ENCODE measurements at regions not wholly inside any gene's neighbourhood (a gene's known extent, or its start where the extent isn't known, plus 50 kb on each side); places are given as distances from the start of the nearest gene placed in this dataset.

DNA sequence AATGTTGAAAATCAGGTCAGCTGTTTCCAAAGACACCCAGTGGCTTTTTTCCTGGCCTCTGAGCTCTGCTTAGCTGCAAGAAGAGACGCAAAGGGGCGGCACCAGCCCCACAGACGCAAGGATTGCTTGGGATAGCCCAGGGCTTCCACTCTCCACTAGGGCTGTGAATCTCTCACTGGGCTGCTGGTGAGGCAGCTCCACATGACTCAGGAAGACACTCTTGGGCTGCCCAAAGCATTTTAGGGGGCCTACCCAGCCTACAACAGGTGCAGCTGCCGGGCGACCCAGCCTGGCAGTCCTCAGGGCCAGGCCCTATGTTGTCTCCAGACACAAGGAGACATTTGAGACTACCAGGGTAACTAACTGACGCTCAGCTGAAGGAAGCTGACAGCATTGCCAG is 59.8 kb downstream of the FAM50B start:
- DNase-seq (ENCODE audit: low read depth, low spot score) = no peak
- in situ Hi-C loops (cut with HindIII; ENCODE audit: low sequenced_read_pairs) = no loop called here
- TF ChIP-seq, protein P1, sequence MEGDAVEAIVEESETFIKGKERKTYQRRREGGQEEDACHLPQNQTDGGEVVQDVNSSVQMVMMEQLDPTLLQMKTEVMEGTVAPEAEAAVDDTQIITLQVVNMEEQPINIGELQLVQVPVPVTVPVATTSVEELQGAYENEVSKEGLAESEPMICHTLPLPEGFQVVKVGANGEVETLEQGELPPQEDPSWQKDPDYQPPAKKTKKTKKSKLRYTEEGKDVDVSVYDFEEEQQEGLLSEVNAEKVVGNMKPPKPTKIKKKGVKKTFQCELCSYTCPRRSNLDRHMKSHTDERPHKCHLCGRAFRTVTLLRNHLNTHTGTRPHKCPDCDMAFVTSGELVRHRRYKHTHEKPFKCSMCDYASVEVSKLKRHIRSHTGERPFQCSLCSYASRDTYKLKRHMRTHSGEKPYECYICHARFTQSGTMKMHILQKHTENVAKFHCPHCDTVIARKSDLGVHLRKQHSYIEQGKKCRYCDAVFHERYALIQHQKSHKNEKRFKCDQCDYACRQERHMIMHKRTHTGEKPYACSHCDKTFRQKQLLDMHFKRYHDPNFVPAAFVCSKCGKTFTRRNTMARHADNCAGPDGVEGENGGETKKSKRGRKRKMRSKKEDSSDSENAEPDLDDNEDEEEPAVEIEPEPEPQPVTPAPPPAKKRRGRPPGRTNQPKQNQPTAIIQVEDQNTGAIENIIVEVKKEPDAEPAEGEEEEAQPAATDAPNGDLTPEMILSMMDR (IDR thresholded peaks at IDR 0.05; ENCODE audit: low read depth, low read length) = no peak
- no peak overlapping the region for H3K4me3 ChIP-seq (ENCODE audit: low read depth, low read length)

DNA sequence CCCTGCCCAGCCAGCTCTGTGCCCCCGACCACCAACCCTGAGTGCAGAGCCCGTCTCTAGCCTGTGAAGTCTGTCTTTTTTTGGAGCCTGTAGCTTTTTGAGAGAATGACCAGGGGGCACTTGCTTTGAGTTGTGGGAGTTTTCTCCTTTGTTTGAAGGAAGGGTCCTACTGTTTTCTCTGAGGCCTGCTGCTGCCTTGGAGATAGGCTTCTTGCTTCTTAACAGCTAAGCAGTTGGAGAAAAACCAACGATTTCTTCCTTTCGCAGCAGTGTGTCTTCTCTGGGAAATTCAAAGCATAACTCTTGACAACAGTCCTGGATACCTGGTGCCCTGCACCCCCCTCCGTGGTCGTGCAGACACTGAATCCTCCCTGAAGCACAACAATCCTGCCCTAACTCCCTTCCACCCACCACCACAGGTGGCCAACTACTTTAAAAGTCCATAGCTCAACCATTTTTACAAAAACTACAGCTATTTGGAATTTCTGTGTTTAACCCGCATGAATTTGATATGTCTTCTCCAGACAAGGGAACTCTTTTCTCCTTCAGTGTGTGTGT is 61.0 kb downstream of the FAM50B start:
- H3K4me3 ChIP-seq (ENCODE audit: low read depth, low read length) = no peak overlapping the region
- TF ChIP-seq, protein P1 (IDR thresholded peaks at IDR 0.05; ENCODE audit: low read depth, low read length) = no peak
- DNase-seq (ENCODE audit: low read depth, low spot score) = no peak
- in situ Hi-C loops (cut with HindIII; ENCODE audit: low sequenced_read_pairs) = no loop called here

DNA sequence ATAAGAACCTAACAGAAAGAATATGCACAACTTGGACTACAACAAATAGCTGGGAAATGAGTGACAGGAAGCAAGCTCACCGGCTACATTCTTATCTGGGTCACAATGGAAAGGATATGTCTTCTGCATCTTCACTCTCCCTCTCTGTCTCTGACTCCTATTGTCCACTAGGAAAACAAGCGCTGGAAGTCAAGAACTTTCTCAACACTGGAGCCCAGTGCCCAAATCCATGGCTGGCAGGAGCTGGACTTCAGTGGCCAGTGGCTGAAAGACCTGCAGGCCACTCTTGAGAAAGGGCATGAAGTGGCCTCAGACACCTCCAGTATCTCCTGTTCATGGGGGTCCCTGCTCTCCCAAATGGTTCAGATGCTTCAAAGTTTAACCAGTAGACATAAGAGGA is 62.0 kb downstream of the FAM50B start:
- DNase-seq (ENCODE audit: low read depth, low spot score) = no peak
- no peak overlapping the region for H3K4me3 ChIP-seq (ENCODE audit: low read depth, low read length)
- TF ChIP-seq, protein P1 (IDR thresholded peaks at IDR 0.05; ENCODE audit: low read depth, low read length) = no peak
- in situ Hi-C loops (cut with HindIII; ENCODE audit: low sequenced_read_pairs) = no loop called here

DNA sequence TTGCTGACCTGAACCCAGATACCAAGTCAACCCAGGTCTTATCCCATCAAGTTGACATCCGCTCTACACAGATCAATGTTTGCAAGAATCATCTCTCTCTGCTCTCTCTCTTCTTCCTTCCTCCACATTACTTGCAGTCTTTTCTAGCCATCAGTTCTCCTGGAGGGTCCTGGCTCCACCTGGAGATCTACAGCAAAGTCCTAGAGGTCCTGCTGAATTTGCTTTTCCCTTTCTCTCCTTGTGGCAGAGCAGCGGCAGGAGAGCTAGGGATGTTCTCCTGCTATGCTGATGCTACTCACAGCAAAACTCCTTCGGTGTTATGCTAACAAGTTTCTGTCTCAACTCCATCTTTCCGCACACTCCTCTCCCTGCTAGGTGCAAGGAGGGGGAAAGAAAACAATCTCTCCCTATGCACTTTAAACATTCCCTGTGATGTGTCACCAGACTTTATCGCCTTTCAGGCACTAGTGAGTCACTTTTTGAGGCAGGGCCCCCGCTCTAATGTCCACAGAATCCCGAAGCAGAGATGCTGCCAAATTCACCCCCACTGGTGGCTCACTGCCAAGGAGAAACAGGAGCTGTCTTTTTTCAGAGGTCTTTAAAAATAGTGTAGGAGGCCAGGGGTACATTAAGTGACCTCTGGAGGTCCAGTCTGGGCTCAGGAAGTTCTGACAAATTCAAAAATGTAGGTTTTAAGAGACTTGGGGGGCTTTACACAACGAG is 62.6 kb downstream of the FAM50B start:
- TF ChIP-seq, protein P1 (IDR thresholded peaks at IDR 0.05; ENCODE audit: low read depth, low read length) = no peak
- no peak overlapping the region for H3K4me3 ChIP-seq (ENCODE audit: low read depth, low read length)
- peak; percentile 92 for DNase-seq (ENCODE audit: low read depth, low spot score)
- in situ Hi-C loops (cut with HindIII; ENCODE audit: low sequenced_read_pairs) = no loop called here

DNA sequence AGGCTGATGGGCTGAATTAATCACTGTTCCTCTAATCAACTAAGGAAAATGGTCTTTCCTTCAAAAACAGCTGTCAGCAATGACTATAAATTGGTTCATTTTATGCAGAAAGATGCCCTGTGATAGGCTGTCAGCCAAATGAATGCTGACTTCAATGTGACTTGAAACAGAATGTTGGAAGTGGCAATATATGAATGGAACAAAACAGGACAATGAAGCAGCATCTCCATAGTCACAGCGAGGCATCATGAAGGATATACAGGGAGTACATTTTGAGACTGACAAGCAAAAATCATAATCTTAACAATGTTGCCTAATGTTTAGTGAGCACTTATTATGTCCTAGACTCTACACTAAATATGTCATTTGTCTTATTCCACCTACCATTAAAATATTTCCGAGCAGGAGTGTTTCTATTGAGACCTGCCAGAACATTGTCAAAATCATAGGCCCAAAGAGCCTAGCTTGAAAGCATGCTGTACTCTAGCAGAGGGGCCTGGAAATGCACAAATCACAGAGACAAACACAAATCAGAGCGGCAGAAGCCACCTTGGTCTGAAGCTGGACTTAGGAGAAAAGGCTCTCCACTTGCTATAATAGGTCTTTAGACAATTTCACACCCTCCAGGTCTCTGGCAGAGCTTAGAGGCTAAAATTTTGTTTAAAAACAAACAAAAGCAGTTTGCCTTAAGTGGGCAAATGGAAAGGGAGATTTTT is 63.3 kb downstream of the FAM50B start:
- no peak overlapping the region for H3K4me3 ChIP-seq (ENCODE audit: low read depth, low read length)
- in situ Hi-C loops (cut with HindIII; ENCODE audit: low sequenced_read_pairs) = no loop called here
- TF ChIP-seq, protein P1 (IDR thresholded peaks at IDR 0.05; ENCODE audit: low read depth, low read length) = no peak
- DNase-seq (ENCODE audit: low read depth, low spot score) = no peak

DNA sequence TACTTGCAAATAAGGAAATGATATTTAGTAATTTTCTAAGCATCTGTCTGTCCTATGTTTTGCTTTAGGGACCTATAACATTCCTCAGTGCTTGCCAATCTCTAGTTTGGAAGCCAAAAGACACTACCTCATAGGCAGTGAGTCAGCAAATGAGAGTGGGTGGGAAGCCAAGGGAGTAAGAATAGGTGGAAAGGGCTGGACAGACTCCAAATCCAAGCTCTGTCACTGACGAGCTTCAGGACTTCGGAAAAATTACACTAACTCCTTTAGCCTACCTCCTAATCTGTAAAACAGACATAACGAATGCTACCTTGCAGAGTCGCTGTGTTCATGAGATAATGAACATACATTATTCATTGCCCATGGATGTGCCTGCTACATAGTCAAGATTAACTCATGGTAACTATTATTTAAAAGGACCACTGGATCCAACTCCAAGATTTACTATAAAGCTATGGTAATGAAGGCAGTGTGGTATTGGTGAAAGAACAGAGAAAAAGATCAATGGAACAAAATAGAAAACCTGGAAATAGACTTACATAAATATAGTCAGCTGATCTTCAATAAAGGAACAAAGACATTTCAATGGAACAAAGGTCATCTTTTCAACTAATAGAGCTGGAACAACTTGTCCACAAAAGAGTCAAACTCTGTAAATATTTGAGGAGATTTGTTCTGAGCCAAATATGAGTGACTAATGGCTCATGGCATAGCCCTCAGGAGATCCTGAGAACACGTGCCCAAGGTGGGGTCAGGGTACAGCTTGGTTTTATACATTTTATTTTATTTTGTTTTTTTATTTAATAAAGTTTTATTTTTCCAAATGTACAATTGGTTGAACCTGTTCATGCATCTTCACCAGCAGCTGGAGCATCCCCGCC is 64.1 kb downstream of the FAM50B start:
- peak; percentile 98 for DNase-seq (ENCODE audit: low read depth, low spot score)
- TF ChIP-seq, protein P1 (IDR thresholded peaks at IDR 0.05; ENCODE audit: low read depth, low read length) = no peak
- no peak overlapping the region for H3K4me3 ChIP-seq (ENCODE audit: low read depth, low read length)
- in situ Hi-C loops (cut with HindIII; ENCODE audit: low sequenced_read_pairs) = no loop called here
